KMS-11 (cell line): ENCODE measurements at regions not wholly inside any gene's neighbourhood (a gene's known extent, or its start where the extent isn't known, plus 50 kb on each side); places are given as distances from the start of the nearest gene placed in this dataset.

ENCODE experiments used
- H2AFZ ChIP-seq: fragments of 200-600 bp; sonication (generic); 2 replicates; pipeline ENCODE4 v1.6.1; 2016; ENCODE audit warnings: antibody characterized with exemption, mixed run types, low read depth
- H3K27ac ChIP-seq: fragments of 200-600 bp; sonication (generic); 2 replicates; pipeline ENCODE4 v1.6.1; 2016; ENCODE audit warnings: mild to moderate bottlenecking, mixed run types
- H3K27me3 ChIP-seq: fragments of 200-600 bp; sonication (generic); 2 replicates; pipeline ENCODE4 v1.6.1; 2017; ENCODE audit warnings: mild to moderate bottlenecking, low read depth, mixed run types, moderate library complexity; ENCODE audit not compliant: insufficient read depth
- H3K36me3 ChIP-seq: fragments of 200-600 bp; sonication (generic); 2 replicates; pipeline ENCODE4 v1.6.1; 2017; ENCODE audit warnings: mild to moderate bottlenecking, mixed run types; ENCODE audit not compliant: insufficient read depth
- H3K4me1 ChIP-seq: fragments of 200-600 bp; sonication (generic); 2 replicates; pipeline ENCODE4 v1.6.1; 2016; ENCODE audit warnings: mild to moderate bottlenecking, low read depth, mixed run types; ENCODE audit not compliant: poor library complexity, severe bottlenecking
- H3K4me2 ChIP-seq: fragments of 200-600 bp; sonication (generic); 2 replicates; pipeline ENCODE4 v1.7.0; 2016; ENCODE audit warnings: mild to moderate bottlenecking, mixed run types
- H3K4me3 ChIP-seq: fragments of 200-600 bp; sonication (generic); IDR thresholded peaks from 2 replicates; pipeline ENCODE4 v1.6.1; 2017; ENCODE audit warnings: low read depth, low read length, mixed read lengths; ENCODE audit not compliant: insufficient read depth
- H3K79me2 ChIP-seq: fragments of 200-600 bp; sonication (generic); 2 replicates; pipeline ENCODE4 v1.6.1; 2016; ENCODE audit warnings: low read depth, mixed run types; ENCODE audit not compliant: insufficient read depth
- H3K9ac ChIP-seq: fragments of 200-600 bp; sonication (generic); 2 replicates; pipeline ENCODE4 v1.6.1; 2016; ENCODE audit warnings: mild to moderate bottlenecking, mixed run types
- H4K20me1 ChIP-seq: fragments of 200-600 bp; sonication (generic); 2 replicates; pipeline ENCODE4 v1.6.1; 2016; ENCODE audit warnings: mild to moderate bottlenecking, mixed run types; ENCODE audit not compliant: insufficient read depth
- CTCF ChIP-seq: fragments of 200-600 bp; sonication (generic); conservative IDR thresholded peaks from 2 replicates; pipeline ENCODE4 v1.6.1; 2017; ENCODE audit warnings: low read depth, mild to moderate bottlenecking, antibody characterized with exemption, low read length, moderate library complexity, mixed read lengths

- Histone ChIP-seq H3K27ac (no peak overlapping the region), H3K4me1 (no peaks in the 10 kb centered on the region), H3K4me2 (no peak overlapping the region), H3K4me3 (no peak overlapping the region), H3K79me2 (no peaks in the 10 kb centered on the region), H2AFZ (no peak overlapping the region), H4K20me1 (no peaks in the 10 kb centered on the region), H3K27me3 (no peaks in the 10 kb centered on the region), H3K9ac (no peak overlapping the region), H3K36me3 (no peaks in the 10 kb centered on the region)
- no peak for TF ChIP-seq CTCF
Observed at GRCh38 chr1:188089015-188089414, 1260.3 kb downstream of the PLA2G4A start.

- no peak overlapping the region for H3K27ac ChIP-seq
- H3K4me2 ChIP-seq: no peak overlapping the region
- H2AFZ ChIP-seq: no peak overlapping the region
Observed at GRCh38 chr1:188089461-188089860, 1260.7 kb downstream of the PLA2G4A start.

GRCh38 chr1:188096521-188096920 lies 1267.8 kb downstream of the PLA2G4A start:
- no peak overlapping the region for H3K27ac ChIP-seq
- TF ChIP-seq CTCF: no peak
- no peaks in the 10 kb centered on the region for H3K36me3 ChIP-seq
- no peaks in the 10 kb centered on the region for H3K4me1 ChIP-seq
- no peaks in the 10 kb centered on the region for H3K27me3 ChIP-seq
- H4K20me1 ChIP-seq: no peaks in the 10 kb centered on the region; the same call in 1 of the 2 replicates
- no peak overlapping the region for H2AFZ ChIP-seq
- H3K4me3 ChIP-seq: no peak overlapping the region
- H3K4me2 ChIP-seq: no peak overlapping the region
- no peak overlapping the region for H3K9ac ChIP-seq
- H3K79me2 ChIP-seq: no peaks in the 10 kb centered on the region

More at GRCh38 chr1:188089461-188089860, 1260.7 kb downstream of the PLA2G4A start:
- H3K79me2 ChIP-seq: no peaks in the 10 kb centered on the region
- H3K4me1 ChIP-seq: no peaks in the 10 kb centered on the region
- TF ChIP-seq CTCF: no peak
- no peaks in the 10 kb centered on the region for H3K27me3 ChIP-seq
- no peaks in the 10 kb centered on the region for H3K36me3 ChIP-seq
- H3K4me3 ChIP-seq: no peak overlapping the region
- no peak overlapping the region for H3K9ac ChIP-seq
- no peaks in the 10 kb centered on the region for H4K20me1 ChIP-seq

GRCh38 chr1:188117436-188117835 lies 1288.7 kb downstream of the PLA2G4A start:
- Histone ChIP-seq H4K20me1 (no peaks in the 10 kb centered on the region), H3K36me3 (no peaks in the 10 kb centered on the region), H3K27ac (no peak overlapping the region), H3K4me2 (no peak overlapping the region), H2AFZ (no peak overlapping the region), H3K4me1 (no peaks in the 10 kb centered on the region), H3K4me3 (no peak overlapping the region), H3K9ac (no peak overlapping the region), H3K79me2 (no peaks in the 10 kb centered on the region), H3K27me3 (no peaks in the 10 kb centered on the region)
- TF ChIP-seq CTCF: no peak
